Left cardiac atrium (tissue), 4 donors: ENCODE measurements at regions not wholly inside any gene's neighbourhood (a gene's known extent, or its start where the extent isn't known, plus 50 kb on each side); places are given as distances from the start of the nearest gene placed in this dataset.
"Not testable (repeated sequence)": the region's sequence is repeated elsewhere in the genome, so short reads cannot be mapped to it uniquely, and the experiment has no call there.

Experiments used
- ATAC-seq, 2 donors: fragments of 200-7000 bp; cut with Tn5 transposase; one replicate each; pipeline ENCODE4 v1.9.1; 2020; ENCODE audit warnings: mild to moderate bottlenecking in 2 of 2, moderate library complexity in 2 of 2
- DNase-seq: peaks from one replicate; pipeline ENCODE4 v3.0.0-alpha.2; 2020
- intact Hi-C, 2 donors: fragments of 100-400 bp; cut with DNase I; formaldehyde crosslinking; loops; one replicate each; pipeline versions ENCODE4 v1.14.1 to v1.15.1; 2022 to 2023
- donor health status: DM: no; HTN: yes; CAD: no.
- donor health status: DM: no; HTN: yes; CAD: no; lungs with severe emphysema.
- donor health status: DM: yes; HTN: yes; CAD: no.
- donor health status: Dilated cardiomyopathy.

DNA sequence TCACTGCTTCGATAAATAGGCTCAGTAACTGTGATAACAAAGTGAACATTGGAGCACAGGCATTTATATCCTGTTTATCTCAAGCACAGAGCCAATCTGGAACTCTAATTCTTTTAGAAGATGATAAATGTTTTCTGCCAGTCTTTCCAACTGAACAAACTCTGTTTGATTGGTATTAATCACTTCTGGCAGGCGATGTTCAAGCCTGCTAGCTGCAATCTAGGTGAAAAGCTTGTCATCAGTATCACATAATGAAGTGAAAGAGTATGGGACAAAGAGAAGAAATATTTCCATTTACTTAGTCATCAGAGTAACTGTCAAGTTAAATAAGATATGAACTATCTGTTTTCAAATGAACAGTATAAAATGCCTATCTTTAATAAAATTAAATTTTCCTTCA is 577.3 kb downstream of the VGLL3 start:
- ATAC-seq (no peak), DNase-seq (no peak)
- intact Hi-C loops: no loop called here

- intact Hi-C loops: no loop called here
- ATAC-seq: no peak
- DNase-seq: no peak
Measured at GRCh38 chr3:86410587-86410986, 580.4 kb downstream of the VGLL3 start.

- intact Hi-C loops: not testable (repeated sequence)
Measured at GRCh38 chr3:86389759-86390158, 601.2 kb downstream of the VGLL3 start.

GRCh38 chr3:86388820-86389219 is 602.1 kb downstream of the VGLL3 start:
- intact Hi-C loops: no loop called here
- DNase-seq: no peak
- ATAC-seq: no peak

More at GRCh38 chr3:86389759-86390158, 601.2 kb downstream of the VGLL3 start:
- not testable (repeated sequence) for DNase-seq, ATAC-seq

GRCh38 chr3:86382556-86382955 is 608.4 kb downstream of the VGLL3 start:
- intact Hi-C loops: no loop called here
- ATAC-seq: no peak
- no peak for DNase-seq

- no peak for DNase-seq
- intact Hi-C loops: no loop called here
- no peak for ATAC-seq
Measured at GRCh38 chr3:86381247-86381646, 609.7 kb downstream of the VGLL3 start.

DNA sequence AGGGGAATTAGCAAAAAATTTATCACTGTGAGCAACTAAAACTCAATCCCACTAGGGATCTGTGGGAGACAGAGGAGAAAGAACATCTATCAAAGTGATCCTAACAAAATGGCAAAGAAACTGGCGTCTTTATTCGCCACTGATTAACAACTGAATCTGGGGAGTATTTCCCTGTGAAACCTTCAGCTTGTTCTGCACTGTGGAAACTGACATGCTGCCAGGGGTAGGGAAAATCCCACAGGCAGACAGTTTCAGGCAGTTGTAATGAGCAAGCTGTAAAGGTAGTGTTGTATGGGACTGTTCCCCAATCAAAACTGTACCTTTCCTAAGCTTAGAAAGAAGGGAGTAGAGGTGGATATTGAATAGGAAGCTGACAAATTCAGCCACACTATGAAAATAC is 611.7 kb downstream of the VGLL3 start:
- intact Hi-C loops: no loop called here
- ATAC-seq: no peak
- DNase-seq: no peak

- intact Hi-C loops: no loop called here
- DNase-seq: no peak
- no peak for ATAC-seq
Measured at GRCh38 chr3:86378829-86379228, 612.1 kb downstream of the VGLL3 start.

GRCh38 chr3:86335566-86335965 is 655.4 kb downstream of the VGLL3 start:
- intact Hi-C loops, ATAC-seq: not testable (repeated sequence)

DNA sequence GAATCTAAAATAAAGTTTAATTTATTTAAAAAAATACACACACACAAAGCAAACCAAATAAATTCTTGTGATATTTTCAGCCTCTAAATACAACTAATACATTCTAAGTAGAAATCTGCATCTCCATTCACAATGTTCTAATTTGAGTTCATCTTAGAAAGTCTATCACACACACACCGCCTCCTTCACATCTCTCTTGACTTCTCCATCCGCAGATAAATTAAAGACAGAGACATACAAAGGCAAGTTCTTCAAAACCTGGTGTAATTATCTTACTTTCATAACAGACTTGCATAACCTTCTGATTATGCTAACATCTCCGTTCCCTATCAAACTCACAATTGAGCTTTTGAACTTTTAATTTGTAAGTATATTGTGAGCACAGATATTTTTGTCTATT is 657.3 kb downstream of the VGLL3 start:
- intact Hi-C loops: no loop called here
- no peak for ATAC-seq
- DNase-seq: no peak

More at GRCh38 chr3:86335566-86335965, 655.4 kb downstream of the VGLL3 start:
- not testable (repeated sequence) for DNase-seq

GRCh38 chr3:86303935-86304334 is 687.0 kb downstream of the VGLL3 start:
- DNase-seq (no peak), ATAC-seq (no peak)
- intact Hi-C loops: no loop called here

- intact Hi-C loops: no loop called here
- DNase-seq (no peak), ATAC-seq (no peak)
Measured at GRCh38 chr3:86282106-86282787, 708.7 kb downstream of the VGLL3 start.

DNA sequence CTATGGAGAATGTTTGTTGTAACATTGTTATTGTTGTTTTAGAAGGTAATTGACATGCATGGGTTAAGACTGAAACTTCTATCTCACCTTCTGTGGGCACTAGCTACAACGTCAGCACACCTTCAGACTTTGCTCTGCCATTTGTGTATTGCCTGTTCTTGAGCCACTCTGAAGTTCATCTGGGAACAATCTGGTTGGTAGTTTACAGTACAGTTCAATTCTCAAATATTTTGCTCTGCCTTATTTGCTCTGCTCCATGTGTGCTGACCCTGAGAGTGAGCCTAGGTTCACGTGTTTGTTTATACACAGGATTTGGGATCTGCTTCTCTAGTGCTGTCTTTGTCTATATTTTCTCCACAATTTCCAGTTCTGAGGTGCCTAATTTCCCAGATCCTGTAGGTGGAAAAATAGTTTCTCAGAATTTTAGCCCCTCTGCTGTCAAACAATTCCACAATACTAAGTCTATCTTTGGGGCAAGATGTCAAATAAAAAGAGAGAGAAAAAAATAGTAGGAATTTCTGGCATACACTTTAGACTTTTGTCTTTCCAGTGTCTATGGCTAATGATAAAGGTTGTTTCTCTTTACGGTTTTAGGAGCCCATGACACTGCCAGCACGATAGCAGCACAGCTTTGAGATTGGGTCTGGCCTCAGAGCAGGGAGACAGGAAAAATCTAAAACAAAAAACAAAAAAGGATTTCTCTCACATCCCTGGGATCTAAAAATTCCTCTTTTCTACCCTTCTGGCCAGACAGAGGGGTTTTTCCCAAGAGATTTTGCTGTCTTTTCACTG is 721.4 kb downstream of the VGLL3 start:
- ATAC-seq: no peak
- intact Hi-C loops: no loop called here
- no peak for DNase-seq

DNA sequence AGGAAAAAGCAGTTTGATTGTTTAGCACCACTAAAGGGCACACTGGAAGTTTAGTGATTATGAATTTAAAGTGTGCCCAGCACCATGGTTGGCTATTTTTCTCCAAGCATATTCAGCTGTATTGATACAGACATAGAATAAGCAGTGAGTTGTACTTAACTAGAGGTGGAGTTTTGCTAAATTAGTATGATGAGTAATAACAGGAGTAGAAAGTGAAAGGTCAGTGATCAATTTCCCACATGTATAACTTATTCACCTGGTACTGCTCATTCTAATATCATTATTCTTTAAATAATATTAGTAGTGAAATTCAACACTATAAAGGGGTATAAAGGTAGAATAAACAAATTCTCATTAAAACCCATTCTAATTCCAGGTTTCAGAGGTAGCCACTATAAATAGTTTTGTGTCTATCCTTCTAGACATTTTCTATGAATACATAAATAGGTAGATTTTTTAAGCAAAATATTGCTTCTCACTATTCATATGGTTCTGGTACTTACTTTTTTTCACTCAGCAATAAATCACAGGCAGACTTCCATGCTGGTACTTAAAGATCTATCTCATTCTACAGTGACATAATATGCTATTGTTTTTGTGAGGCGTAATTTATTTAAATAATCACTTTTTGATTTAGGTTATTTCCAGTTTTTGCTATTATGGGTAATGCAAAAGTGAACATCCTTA is 732.9 kb downstream of the VGLL3 start:
- intact Hi-C loops: no loop called here
- ATAC-seq (no peak), DNase-seq (no peak)

DNA sequence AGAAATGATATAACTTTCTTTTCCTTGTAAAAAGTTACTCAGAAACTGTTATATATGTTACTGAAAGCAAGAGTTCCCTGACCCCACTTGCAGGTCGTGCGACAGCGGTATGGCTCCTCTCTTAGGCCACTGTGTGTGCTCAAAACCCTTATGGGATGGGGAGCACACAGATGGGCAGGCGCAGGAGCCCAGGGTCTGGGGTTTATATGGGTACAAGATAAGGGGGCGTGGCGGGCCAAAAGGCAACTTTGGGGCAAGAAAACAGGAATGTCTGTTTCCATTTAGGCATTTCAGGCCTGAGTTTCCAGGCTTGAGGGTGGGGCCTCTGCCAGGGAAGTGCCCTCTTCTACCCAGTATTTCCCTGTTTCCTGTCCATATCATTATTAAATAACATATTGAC is 736.5 kb downstream of the VGLL3 start:
- ATAC-seq (no peak), DNase-seq (no peak)
- intact Hi-C loops: no loop called here

GRCh38 chr3:86251781-86252180 is 739.2 kb downstream of the VGLL3 start:
- intact Hi-C loops: no loop called here
- no peak for DNase-seq
- no peak for ATAC-seq

- intact Hi-C loops: no loop called here
- DNase-seq: no peak
- no peak for ATAC-seq
Measured at GRCh38 chr3:86249833-86250232, 741.1 kb downstream of the VGLL3 start.

DNA sequence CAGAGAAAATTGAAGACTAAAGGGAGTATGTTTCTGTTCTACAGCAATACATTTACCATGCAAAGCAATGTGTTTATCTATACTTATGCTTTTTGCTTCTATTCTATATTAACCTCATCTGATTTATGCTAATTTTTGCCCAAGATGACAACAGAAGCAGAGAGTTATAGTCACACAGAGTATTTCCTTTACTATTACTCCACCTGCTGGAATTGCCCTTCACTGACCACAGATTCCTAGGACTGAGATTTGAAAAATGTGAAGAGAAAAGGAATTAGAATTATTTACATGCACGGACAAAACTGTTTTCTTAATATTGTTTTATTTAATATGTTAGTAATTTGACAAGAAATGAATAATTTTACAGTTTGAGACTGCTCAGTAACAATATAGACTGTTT is 745.6 kb downstream of the VGLL3 start:
- DNase-seq (no peak), ATAC-seq (no peak)
- intact Hi-C loops: no loop called here

GRCh38 chr3:86244905-86245304 is 746.0 kb downstream of the VGLL3 start:
- intact Hi-C loops: no loop called here
- DNase-seq (no peak), ATAC-seq (no peak)

DNA sequence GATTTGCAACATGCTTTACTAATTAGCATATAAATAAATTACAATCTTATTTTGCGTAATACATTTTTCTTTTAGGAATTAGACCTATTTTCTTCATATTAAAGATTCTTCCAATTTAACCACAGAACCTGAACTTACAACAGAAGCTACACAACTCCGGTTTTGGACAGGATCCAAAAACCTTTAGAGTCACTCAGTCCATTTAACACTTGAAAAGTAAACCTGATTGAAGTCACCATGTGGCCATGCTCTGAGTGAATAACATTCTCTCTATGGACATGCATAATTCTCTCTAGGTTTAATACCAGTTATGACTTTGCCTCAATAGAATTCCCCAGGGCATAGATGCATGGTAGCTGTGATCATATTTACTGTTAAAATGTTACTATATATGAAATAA is 751.0 kb downstream of the VGLL3 start:
- intact Hi-C loops: no loop called here
- DNase-seq (no peak), ATAC-seq (no peak)
